ENCODE measurements at regions not wholly inside any gene's neighbourhood (a gene's known extent, or its start where the extent isn't known, plus 50 kb on each side); places are given as distances from the start of the nearest gene placed in this dataset.

GRCh38 chr22:48137640-48138039 lies 1375.2 kb downstream of the TBC1D22A start:
- no peak for DNase-seq (ENCODE audit: low spot score)

DNA sequence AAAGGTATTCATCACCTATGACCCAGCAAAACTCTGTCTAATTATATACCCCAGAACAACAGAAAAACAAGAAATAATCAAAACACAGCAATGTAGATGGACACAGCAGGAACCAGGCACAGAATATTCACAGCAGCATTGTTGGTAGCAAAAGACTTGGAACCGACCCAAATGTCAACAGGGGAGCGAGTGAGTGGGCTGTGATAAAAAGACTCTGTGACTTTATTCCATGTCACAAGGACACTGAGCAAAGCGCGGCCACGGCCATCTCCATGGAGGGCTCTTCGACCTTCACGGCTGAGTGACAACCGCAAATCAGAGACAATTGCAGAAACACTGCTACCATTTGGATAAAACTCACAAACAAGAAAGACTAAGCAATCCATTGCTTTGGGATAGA lies 1373.1 kb downstream of the TBC1D22A start:
- no peak for DNase-seq (ENCODE audit: low spot score)

DNA sequence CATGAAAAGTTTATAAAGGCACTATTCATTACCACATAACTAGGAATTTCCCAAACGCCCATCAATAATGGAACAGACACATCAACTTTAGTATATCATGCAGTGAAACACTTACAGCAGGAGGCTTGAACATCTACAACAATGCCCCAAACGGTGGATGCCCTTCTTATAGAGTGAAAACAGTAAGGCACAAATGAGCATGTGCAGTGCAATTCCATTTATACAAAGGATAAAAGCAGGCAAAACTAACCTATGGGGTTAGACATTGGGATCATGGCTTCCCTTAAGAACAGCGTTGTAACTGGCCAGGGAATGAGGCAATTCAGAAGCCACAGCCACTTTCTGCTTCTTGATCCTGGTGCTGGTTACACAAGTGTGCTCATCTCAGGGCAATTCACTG lies 1363.0 kb downstream of the TBC1D22A start:
- no peak for DNase-seq (ENCODE audit: low spot score)

- DNase-seq (ENCODE audit: low spot score), result no peak
Observed at GRCh38 chr22:48121984-48122383, 1359.5 kb downstream of the TBC1D22A start.

- no peak for DNase-seq (ENCODE audit: low spot score)
Observed at GRCh38 chr22:48118654-48119053, 1356.2 kb downstream of the TBC1D22A start.

DNA sequence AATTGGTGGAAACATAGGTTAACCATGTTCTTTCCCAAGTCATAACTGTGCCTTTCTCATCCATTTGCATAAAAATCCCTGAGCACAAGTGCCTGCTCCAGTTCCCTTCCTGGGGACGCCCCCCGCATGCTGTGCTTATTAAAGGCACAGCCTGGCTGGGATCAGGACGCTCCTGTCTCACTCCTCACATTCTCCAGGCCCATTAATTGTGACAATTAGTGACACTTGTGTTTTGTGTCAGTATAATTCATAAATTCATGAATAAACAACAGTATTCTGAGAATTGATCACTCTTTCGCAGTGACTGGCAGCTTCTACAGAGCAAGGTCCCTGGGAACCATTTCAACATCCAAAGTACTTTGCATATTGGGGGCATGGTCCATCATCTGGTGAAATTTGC lies 1354.4 kb downstream of the TBC1D22A start:
- no peak for DNase-seq (ENCODE audit: low spot score)

DNA sequence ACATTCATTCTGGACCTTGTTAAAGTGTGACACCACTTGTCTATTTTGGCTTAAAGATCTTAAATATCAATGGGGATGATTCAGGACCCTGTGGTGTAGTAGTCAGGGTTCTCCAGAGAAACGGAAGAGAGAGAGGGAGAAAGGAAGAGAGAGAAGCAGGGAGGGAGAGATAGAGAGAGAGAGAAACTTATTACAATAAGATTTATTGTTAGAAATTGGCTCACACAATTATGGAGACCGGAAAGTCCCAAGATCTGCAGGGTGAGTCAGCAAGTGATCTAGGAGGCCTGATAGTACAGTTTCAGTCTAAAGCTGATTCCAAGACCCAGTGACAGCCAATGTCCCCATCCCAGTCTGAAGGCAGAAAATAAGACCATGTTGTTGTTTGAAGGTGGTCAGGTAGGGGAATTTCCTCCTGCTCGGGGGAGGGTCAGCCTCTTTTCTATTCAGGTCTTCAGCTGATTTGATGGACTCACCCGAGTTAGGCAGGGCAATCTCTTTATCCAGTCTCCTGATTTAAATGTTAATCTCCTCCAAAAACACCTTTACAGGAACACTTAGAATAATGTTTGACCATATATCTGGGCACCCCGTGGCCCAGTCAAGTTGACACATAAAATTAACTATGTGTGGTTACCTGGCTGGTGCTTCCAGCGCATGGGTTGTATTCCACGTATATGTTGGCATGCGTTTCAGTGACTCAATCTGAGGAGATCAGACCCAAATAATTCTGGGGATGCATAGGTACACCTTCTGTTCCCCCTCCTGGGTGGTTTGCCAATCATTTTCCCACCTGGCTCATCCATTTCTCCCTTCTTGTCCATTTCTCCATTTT lies 1350.5 kb downstream of the TBC1D22A start:
- no peak for DNase-seq (ENCODE audit: low spot score)

- DNase-seq (ENCODE audit: low spot score), result no peak
Observed at GRCh38 chr22:48106715-48107259, 1344.3 kb downstream of the TBC1D22A start.

DNA sequence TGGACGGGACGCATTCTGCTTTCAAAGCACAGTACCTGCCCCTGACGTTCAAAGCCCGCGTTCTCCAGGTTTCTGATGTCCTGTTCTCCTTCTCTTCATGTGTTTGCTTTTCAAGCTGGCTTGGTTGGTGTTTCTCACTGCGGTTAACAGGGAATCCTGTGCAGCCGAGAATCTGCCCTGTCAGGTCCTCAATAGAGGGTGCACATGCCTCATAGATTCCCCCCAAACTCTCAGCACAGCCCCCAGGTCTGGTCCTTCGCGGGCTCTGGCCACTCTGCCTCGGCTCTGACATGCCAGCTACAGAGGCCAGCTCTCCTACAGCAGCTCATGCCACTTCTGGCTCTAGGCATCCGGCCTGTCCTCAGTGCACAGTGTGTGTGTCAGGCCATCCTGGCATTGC lies 1343.8 kb downstream of the TBC1D22A start:
- DNase-seq (ENCODE audit: low spot score), result no peak

- DNase-seq (ENCODE audit: low spot score), result no peak
Observed at GRCh38 chr22:48105259-48105658, 1342.8 kb downstream of the TBC1D22A start.

GRCh38 chr22:48104766-48105165 lies 1342.3 kb downstream of the TBC1D22A start:
- no peak for DNase-seq (ENCODE audit: low spot score)

DNA sequence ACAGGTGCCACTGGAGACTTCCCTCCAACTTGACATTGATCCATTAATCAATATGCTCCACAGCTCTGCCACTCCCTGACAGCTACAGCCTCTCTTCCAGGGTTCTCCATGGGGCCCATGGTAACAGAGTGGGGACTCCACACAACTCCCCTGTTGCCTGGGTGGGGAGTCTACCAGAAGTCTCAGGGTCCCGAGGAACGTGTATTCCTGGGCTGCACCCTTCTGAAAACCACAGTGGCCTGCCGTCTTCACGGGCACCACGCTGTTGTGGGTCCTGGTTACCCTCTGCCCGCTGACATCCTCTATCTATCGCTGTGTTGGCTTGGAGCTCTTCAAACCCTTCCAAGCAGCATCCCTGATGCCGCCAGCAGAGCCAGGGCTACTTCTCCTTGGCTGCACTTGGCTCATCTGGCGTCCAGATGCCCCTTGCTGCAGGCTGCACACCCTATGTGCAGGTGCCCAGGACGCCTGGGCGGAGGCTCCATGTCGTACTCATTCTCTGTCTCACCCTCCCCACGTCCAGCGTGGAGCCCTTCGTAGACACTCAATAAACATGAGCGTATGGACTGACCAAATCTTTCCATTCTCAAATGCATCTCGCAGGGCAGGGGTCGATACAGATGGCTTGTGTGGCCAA lies 1341.8 kb downstream of the TBC1D22A start:
- DNase-seq (ENCODE audit: low spot score), result no peak

GRCh38 chr22:48103126-48103875 lies 1340.9 kb downstream of the TBC1D22A start:
- no peak for DNase-seq (ENCODE audit: low spot score)

- no peak for DNase-seq (ENCODE audit: low spot score)
Observed at GRCh38 chr22:48102581-48102980, 1340.1 kb downstream of the TBC1D22A start.

- no peak for DNase-seq (ENCODE audit: low spot score)
Observed at GRCh38 chr22:48101704-48102103, 1339.3 kb downstream of the TBC1D22A start.

- no peak for DNase-seq (ENCODE audit: low spot score)
Observed at GRCh38 chr22:48100685-48101417, 1338.4 kb downstream of the TBC1D22A start.

DNA sequence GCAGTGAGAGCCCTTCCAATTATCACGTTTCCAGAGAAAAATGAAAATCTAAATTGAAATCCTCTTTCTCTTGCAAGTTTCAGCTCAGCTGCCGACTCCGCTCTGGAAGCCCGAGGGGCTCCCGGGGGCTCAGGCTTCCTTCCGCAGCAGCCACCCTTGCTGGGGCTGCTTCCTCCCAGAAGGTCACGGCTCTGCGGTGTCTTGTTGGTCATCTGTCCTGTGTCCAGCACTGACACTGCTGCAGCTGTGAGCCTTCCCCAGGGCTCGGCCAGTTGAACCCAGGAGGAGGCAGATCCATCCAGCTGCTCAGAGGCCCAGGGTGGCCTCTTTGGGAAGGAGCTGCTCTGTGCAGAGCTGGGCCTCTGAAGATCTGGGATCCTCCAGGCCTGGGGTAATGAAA lies 1337.2 kb downstream of the TBC1D22A start:
- no peak for DNase-seq (ENCODE audit: low spot score)

- DNase-seq (ENCODE audit: low spot score), result no peak
Observed at GRCh38 chr22:48099251-48099650, 1336.8 kb downstream of the TBC1D22A start.

- no peak for DNase-seq (ENCODE audit: low spot score)
Observed at GRCh38 chr22:48098921-48099245, 1336.4 kb downstream of the TBC1D22A start.

DNA sequence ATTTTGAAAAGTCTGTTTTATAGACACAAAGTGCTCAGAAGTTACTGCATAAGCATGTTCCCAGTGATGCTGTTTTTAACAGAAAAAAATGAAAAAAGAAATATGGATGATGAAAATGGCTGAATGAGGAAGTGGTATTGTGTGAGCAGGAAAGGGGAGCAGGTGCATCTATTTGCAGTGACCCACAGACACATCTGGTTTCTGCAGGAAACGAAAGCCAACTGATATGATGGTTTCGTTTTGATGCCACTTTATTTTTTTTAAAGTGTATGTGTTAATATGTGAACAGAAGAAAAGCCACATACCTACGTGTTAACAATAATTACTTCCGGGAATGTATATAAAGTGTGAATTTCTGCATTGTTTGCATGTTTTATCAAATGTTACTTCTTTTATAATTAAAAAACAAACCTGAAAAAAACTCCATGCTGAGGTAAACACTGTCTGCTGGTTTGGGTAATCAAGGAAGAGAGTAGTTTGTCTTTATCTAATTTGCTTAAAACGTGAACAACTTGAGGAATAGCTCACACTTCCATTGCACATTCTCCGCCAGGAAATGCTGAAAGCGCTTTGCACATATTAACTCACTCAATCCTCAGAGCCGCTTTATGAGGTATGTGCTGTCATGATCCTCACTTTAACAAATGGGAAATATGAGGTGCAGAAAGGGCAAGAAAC lies 1335.9 kb downstream of the TBC1D22A start:
- DNase-seq (ENCODE audit: low spot score), result no peak

DNA sequence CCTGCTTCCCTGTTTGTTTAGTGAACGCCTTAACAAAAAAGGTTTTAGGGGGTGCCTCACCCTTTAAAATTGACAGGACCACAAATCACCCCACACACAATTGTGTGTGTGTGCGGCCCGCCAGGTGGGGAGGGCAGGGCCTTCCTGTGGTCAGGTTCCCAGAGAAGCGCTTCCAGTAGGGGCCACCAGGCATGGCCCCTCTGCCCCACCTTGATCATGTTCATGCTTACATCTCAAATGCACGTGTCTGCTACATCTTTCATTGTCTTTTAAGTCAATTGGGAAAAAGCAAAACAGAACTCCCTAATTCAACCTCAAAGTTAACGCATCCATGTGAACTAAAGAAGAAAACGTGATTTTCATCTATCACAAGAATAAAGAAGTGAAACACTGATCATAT lies 1335.3 kb downstream of the TBC1D22A start:
- DNase-seq (ENCODE audit: low spot score), result no peak
